Neural progenitor cell (in vitro differentiated cells): ENCODE measurements at regions not wholly inside any gene's neighbourhood (a gene's known extent, or its start where the extent isn't known, plus 50 kb on each side); places are given as distances from the start of the nearest gene placed in this dataset.

Source experiments
- DNase-seq: peaks from one replicate; pipeline ENCODE4 v3.0.0-alpha.2; 2016; ENCODE audit warnings: low spot score
- H2AFZ ChIP-seq: fragments of 200-600 bp; sonication (generic); replicated peaks from 2 replicates; pipeline ENCODE4 v1.6.1; 2016; ENCODE audit warnings: antibody characterized with exemption
- H3F3A ChIP-seq: fragments of 200-600 bp; sonication (generic); 2 replicates; pipeline ENCODE4 v1.6.1; 2016; ENCODE audit warnings: antibody characterized with exemption, low read depth
- H3K27ac ChIP-seq: fragments of 200-600 bp; sonication (generic); 2 replicates; pipeline ENCODE4 v1.5.1; 2016; ENCODE audit warnings: mild to moderate bottlenecking
- H3K27me3 ChIP-seq: fragments of 200-600 bp; sonication (generic); 2 replicates; pipeline ENCODE4 v1.6.1; 2016; ENCODE audit warnings: mild to moderate bottlenecking, moderate library complexity
- H3K36me3 ChIP-seq: fragments of 200-600 bp; sonication (generic); 2 replicates; pipeline ENCODE4 v1.5.1; 2016
- H3K4me1 ChIP-seq: fragments of 200-600 bp; sonication (generic); 2 replicates; pipeline ENCODE4 v1.6.1; 2016; ENCODE audit warnings: mixed run types
- H3K4me2 ChIP-seq: fragments of 200-600 bp; sonication (generic); 2 replicates; pipeline ENCODE4 v1.6.1; 2016
- H3K4me3 ChIP-seq: fragments of 200-600 bp; sonication (generic); 2 replicates; pipeline ENCODE4 v1.5.1; 2016
- H3K79me2 ChIP-seq: fragments of 200-600 bp; sonication (generic); 2 replicates; pipeline ENCODE4 v1.6.1; 2016; ENCODE audit warnings: low read depth
- H3K9ac ChIP-seq: fragments of 200-600 bp; sonication (generic); 2 replicates; pipeline ENCODE4 v1.6.1; 2016
- H3K9me3 ChIP-seq: fragments of 200-600 bp; sonication (generic); 2 replicates; pipeline ENCODE4 v1.5.1; 2016; ENCODE audit warnings: low read depth
- H4K20me1 ChIP-seq: fragments of 200-600 bp; sonication (generic); 2 replicates; pipeline ENCODE4 v1.6.1; 2016; ENCODE audit warnings: low read depth
- H3K27ac Mint-ChIP-seq: 3 replicates; pipeline ENCODE4 v1.8.0; 2021; ENCODE audit warnings: mixed read lengths
- H3K27me3 Mint-ChIP-seq: 2 replicates; pipeline ENCODE4 v1.8.0; 2022; ENCODE audit warnings: low read depth, mild to moderate bottlenecking, inconsistent platforms, moderate library complexity, mixed read lengths; ENCODE audit not compliant: insufficient read depth
- H3K36me3 Mint-ChIP-seq: 3 replicates; pipeline ENCODE4 v1.8.0; 2021; ENCODE audit warnings: mixed read lengths
- H3K4me1 Mint-ChIP-seq: 3 replicates; pipeline ENCODE4 v1.8.0; 2021; ENCODE audit warnings: mixed read lengths
- H3K4me3 Mint-ChIP-seq: 3 replicates; pipeline ENCODE4 v1.8.0; 2021; ENCODE audit warnings: mild to moderate bottlenecking, moderate library complexity, mixed read lengths
- H3K9me3 Mint-ChIP-seq: 3 replicates; pipeline ENCODE4 v1.8.0; 2020; ENCODE audit warnings: mixed read lengths
- EZH2 ChIP-seq: fragments of 200-600 bp; sonication (generic); IDR thresholded peaks from 2 replicates; pipeline ENCODE4 v1.6.1; 2017; ENCODE audit warnings: antibody characterized with exemption, mild to moderate bottlenecking, moderate library complexity
- EZH2phosphoT487 ChIP-seq: fragments of 200-600 bp; sonication (generic); IDR thresholded peaks from 2 replicates; pipeline ENCODE4 v1.6.1; 2017; ENCODE audit warnings: antibody characterized with exemption
- TF ChIP-seq, protein P1 (sequence below): fragments of 200-600 bp; sonication (generic); IDR thresholded peaks from 2 replicates; pipeline ENCODE4 v1.5.1; 2017; ENCODE audit warnings: antibody characterized with exemption, mild to moderate bottlenecking

DNA sequence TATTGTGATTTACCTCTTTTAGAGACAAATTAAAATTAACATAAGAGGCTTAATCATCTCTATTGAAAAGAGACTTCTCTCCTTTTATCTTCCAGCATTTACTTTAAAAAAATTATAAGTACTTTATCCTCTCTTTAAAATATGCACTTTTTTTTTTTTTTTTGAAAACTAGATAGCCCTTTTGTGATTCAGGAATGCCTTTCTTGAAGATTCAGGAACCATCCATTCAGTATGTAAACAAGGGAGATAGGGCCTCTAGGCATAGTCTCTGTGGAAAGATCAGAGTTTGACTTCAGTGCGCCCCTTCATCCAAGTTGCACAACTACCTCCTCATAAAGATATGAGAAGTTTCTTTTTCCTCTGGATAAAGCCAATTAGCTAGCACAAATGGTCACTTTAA, 1163.7 kb downstream of the SI start:
- Histone ChIP-seq H3K79me2 (no peaks in the 10 kb centered on the region), H3K4me1 (no peaks in the 10 kb centered on the region), H3K4me2 (no peak overlapping the region), H2AFZ (no peak overlapping the region), H3K9ac (no peak overlapping the region), H3K9me3 (no peaks in the 10 kb centered on the region), H4K20me1 (no peaks in the 10 kb centered on the region), H3K27me3 (no peaks in the 10 kb centered on the region), H3K27ac (no peak overlapping the region), H3F3A (no peaks in the 10 kb centered on the region), H3K4me3 (no peak overlapping the region), H3K36me3 (no peaks in the 10 kb centered on the region)
- H3K9me3 Mint-ChIP-seq: no peaks in the 10 kb centered on the region
- TF ChIP-seq, protein P1, sequence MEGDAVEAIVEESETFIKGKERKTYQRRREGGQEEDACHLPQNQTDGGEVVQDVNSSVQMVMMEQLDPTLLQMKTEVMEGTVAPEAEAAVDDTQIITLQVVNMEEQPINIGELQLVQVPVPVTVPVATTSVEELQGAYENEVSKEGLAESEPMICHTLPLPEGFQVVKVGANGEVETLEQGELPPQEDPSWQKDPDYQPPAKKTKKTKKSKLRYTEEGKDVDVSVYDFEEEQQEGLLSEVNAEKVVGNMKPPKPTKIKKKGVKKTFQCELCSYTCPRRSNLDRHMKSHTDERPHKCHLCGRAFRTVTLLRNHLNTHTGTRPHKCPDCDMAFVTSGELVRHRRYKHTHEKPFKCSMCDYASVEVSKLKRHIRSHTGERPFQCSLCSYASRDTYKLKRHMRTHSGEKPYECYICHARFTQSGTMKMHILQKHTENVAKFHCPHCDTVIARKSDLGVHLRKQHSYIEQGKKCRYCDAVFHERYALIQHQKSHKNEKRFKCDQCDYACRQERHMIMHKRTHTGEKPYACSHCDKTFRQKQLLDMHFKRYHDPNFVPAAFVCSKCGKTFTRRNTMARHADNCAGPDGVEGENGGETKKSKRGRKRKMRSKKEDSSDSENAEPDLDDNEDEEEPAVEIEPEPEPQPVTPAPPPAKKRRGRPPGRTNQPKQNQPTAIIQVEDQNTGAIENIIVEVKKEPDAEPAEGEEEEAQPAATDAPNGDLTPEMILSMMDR: no peak
- TF ChIP-seq EZH2phosphoT487: no peak
- no peak for TF ChIP-seq EZH2
- H3K4me3 Mint-ChIP-seq: no peak overlapping the region
- no peaks in the 10 kb centered on the region for H3K4me1 Mint-ChIP-seq
- no peak overlapping the region for H3K27ac Mint-ChIP-seq
- no peak for DNase-seq
- peaks cover 2% of the 10 kb centered on the region for H3K27me3 Mint-ChIP-seq
- no peaks in the 10 kb centered on the region for H3K36me3 Mint-ChIP-seq

DNA sequence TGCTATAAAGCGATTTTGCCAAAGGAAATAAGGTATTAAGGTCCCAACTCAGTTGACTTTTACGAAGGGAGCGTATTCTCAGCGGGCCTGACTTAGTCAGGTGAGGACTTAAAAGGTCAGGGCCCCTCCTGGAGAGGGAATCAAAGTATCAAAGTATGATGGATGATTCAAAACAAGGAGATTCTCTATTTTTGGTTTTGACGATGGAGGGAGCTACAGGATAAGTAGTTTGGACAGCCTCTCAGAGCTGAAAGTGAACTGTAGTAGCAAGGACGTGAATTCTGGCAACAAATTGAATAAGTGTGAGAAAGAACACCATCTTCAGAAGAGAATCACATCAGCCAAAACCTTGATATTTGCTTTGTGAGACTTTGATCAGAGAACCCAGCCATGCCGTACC, 1186.5 kb downstream of the SI start:
- Mint-ChIP-seq H3K27ac (peak overlapping the region; percentile 39), H3K27me3 (no peaks in the 10 kb centered on the region), H3K4me1 (peaks cover 13% of the 10 kb centered on the region), H3K4me3 (no peak overlapping the region), H3K36me3 (no peaks in the 10 kb centered on the region), H3K9me3 (no peaks in the 10 kb centered on the region)
- no peaks in the 10 kb centered on the region for H4K20me1 ChIP-seq
- no peaks in the 10 kb centered on the region for H3K4me1 ChIP-seq
- no peaks in the 10 kb centered on the region for H3K79me2 ChIP-seq
- H3K36me3 ChIP-seq: no peaks in the 10 kb centered on the region
- H3K4me2 ChIP-seq: no peak overlapping the region
- H2AFZ ChIP-seq: no peak overlapping the region
- DNase-seq: no peak
- H3K4me3 ChIP-seq: no peak overlapping the region
- no peaks in the 10 kb centered on the region for H3F3A ChIP-seq
- no peaks in the 10 kb centered on the region for H3K9me3 ChIP-seq
- H3K9ac ChIP-seq: no peak overlapping the region
- no peak for TF ChIP-seq EZH2
- no peak for TF ChIP-seq EZH2phosphoT487
- TF ChIP-seq, protein P1: no peak
- H3K27ac ChIP-seq: no peak overlapping the region
- H3K27me3 ChIP-seq: no peaks in the 10 kb centered on the region

DNA sequence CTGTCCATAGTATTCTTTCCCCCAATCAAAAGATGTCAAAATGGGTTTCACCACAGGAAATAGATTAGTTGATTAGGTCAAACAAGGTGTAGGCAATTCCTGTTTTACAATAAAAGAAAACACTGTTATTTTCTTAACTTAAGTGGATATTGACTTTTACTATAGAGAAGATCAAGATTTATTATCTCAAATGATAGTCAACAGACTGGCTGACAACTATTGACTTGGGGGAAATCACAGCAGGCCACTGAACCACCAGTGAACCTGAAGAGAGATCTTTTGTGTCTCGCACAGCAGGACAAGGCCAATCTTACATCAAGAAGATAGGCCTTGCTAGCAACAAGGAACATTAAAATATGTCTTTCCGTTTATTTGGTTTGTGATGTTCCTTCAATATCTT, 1187.6 kb downstream of the SI start:
- H3K36me3 Mint-ChIP-seq: no peaks in the 10 kb centered on the region
- H3K4me2 ChIP-seq: no peak overlapping the region
- no peaks in the 10 kb centered on the region for H3K9me3 Mint-ChIP-seq
- H3K4me1 Mint-ChIP-seq: peaks cover 13% of the 10 kb centered on the region
- no peaks in the 10 kb centered on the region for H3K79me2 ChIP-seq
- H3K27me3 ChIP-seq: no peaks in the 10 kb centered on the region
- H3K4me3 Mint-ChIP-seq: no peak overlapping the region
- H3K4me1 ChIP-seq: no peaks in the 10 kb centered on the region
- H3K27ac Mint-ChIP-seq: no peak overlapping the region
- no peak overlapping the region for H2AFZ ChIP-seq
- H3F3A ChIP-seq: no peaks in the 10 kb centered on the region
- no peaks in the 10 kb centered on the region for H3K9me3 ChIP-seq
- DNase-seq: peak; percentile 21
- H3K27me3 Mint-ChIP-seq: no peaks in the 10 kb centered on the region
- TF ChIP-seq, protein P1: no peak
- TF ChIP-seq EZH2phosphoT487: no peak
- TF ChIP-seq EZH2: no peak
- no peak overlapping the region for H3K27ac ChIP-seq
- H3K36me3 ChIP-seq: no peaks in the 10 kb centered on the region
- no peak overlapping the region for H3K9ac ChIP-seq
- no peak overlapping the region for H3K4me3 ChIP-seq
- H4K20me1 ChIP-seq: no peaks in the 10 kb centered on the region

DNA sequence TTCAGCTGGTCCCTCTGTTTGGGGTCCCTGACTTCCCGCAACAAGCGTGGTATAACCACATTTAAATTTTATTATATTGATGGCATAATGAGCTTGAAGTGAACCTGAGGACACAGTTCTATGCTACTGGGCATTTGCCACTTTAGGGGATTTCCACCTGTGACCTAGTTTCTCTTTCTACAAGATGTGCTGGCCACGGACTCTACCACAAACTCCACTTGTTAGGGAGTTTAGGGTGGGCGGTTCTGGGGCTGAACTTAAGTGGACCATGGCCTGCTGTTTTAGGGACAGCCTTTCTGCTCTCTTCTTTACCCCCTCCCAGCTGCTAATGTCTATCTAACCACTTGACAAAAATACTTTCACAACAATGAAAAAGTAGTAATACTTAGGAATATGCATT, 1199.1 kb downstream of the SI start:
- Histone ChIP-seq H3K79me2 (no peaks in the 10 kb centered on the region), H3K36me3 (no peaks in the 10 kb centered on the region), H2AFZ (no peak overlapping the region), H3K4me1 (no peaks in the 10 kb centered on the region), H3K27ac (no peak overlapping the region), H3K4me2 (no peak overlapping the region), H3F3A (no peaks in the 10 kb centered on the region), H3K27me3 (no peaks in the 10 kb centered on the region), H3K9ac (no peak overlapping the region), H4K20me1 (no peaks in the 10 kb centered on the region), H3K9me3 (no peaks in the 10 kb centered on the region), H3K4me3 (no peak overlapping the region)
- TF ChIP-seq EZH2phosphoT487 (no peak), EZH2 (no peak)
- TF ChIP-seq, protein P1: no peak
- no peaks in the 10 kb centered on the region for H3K4me1 Mint-ChIP-seq
- H3K4me3 Mint-ChIP-seq: no peak overlapping the region
- no peaks in the 10 kb centered on the region for H3K36me3 Mint-ChIP-seq
- DNase-seq: no peak
- peaks cover 5% of the 10 kb centered on the region for H3K27me3 Mint-ChIP-seq
- no peak overlapping the region for H3K27ac Mint-ChIP-seq
- H3K9me3 Mint-ChIP-seq: peaks cover 17% of the 10 kb centered on the region
